HCT116 (cell line): ENCODE measurements at regions not wholly inside any gene's neighbourhood (a gene's known extent, or its start where the extent isn't known, plus 50 kb on each side); places are given as distances from the start of the nearest gene placed in this dataset.

Experiments
- ATAC-seq: fragments of 200-7000 bp; cut with Tn5 transposase; 2 replicates; pipeline ENCODE4 v1.9.1; 2020; ENCODE audit warnings: mild to moderate bottlenecking, moderate library complexity
- BruUV-seq: library from RNA; stranded (reverse); fragments of 400-500 nt; replicated peaks from 2 replicates; lab custom pipeline; 2021; lab: Mats Ljungman, UMichigan
- CTCF ChIA-PET: fragments of 300-600 bp; sonication (Branson Sonifier 250); formaldehyde crosslinking; loops from one replicate; lab custom pipeline; 2021; ENCODE audit warnings: antibody characterized with exemption; lab: Charles Lee
- POLR2A ChIA-PET: fragments of 300-600, 350-600 bp; sonication (Branson Sonifier 250); formaldehyde crosslinking; loops from one replicate; lab custom pipeline; 2021; ENCODE audit warnings: antibody characterized with exemption; lab: Charles Lee
- RAD21 ChIA-PET, 2 experiments: fragments of 300-600 bp; sonication (Branson Sonifier 250); formaldehyde crosslinking; loops; one replicate each; lab custom pipeline; 2023; ENCODE audit warnings: low total read pairs in 2 of 2; ENCODE audit not compliant: uncharacterized antibody in 2 of 2, unreplicated experiment in 2 of 2, low non-redundant PET in 1 of 2; lab: Charles Lee
- DNase-seq: peaks from one replicate; pipeline ENCODE4 v3.0.0-alpha.2; 2010; ENCODE audit warnings: low read depth, low spot score
- H2AFZ ChIP-seq: fragments of 200-600 bp; shearing (Covaris generic), sonication (generic); 2 replicates; pipeline ENCODE4 v1.6.1; 2017; ENCODE audit warnings: low read depth, mixed run types, mixed read lengths, antibody characterized with exemption, low read length; ENCODE audit not compliant: poor library complexity, severe bottlenecking
- H3K27ac ChIP-seq: 2 replicates; pipeline ENCODE4 v1.5.1; 2012; ENCODE audit warnings: low read depth, low read length
- H3K27me3 ChIP-seq: fragments of 200-600 bp; sonication (generic); 2 replicates; pipeline ENCODE4 v1.6.1; 2016; ENCODE audit warnings: mixed run types, low read length, mixed read lengths; ENCODE audit not compliant: insufficient read depth
- H3K36me3 ChIP-seq, 2 experiments: fragments of 200-500 bp in 1 of 2; fragments of 200-600 bp in 1 of 2; sonication (Bioruptor generic) in 1 of 2; sonication (generic) in 1 of 2; 2 replicates each; pipeline versions ENCODE4 v1.5.1 to v1.6.1; 2014 to 2016; ENCODE audit warnings: low read length in 2 of 2, inconsistent platforms in 1 of 2, mixed read lengths in 1 of 2, mixed run types in 1 of 2; ENCODE audit not compliant: insufficient read depth in 2 of 2, control insufficient read depth in 1 of 2
- H3K4me1 ChIP-seq, 2 experiments: fragments of 200-600 bp in 1 of 2; sonication (generic) in 1 of 2; 2 replicates each; pipeline versions ENCODE4 v1.5.1 to v1.6.1; 2012 to 2017; ENCODE audit warnings: low read length in 2 of 2, inconsistent platforms in 1 of 2, mild to moderate bottlenecking in 1 of 2, mixed read lengths in 1 of 2, mixed run types in 1 of 2, moderate library complexity in 1 of 2; ENCODE audit not compliant: insufficient read depth in 2 of 2, control insufficient read depth in 1 of 2
- H3K4me2 ChIP-seq: fragments of 200-600 bp; sonication (generic); 2 replicates; pipeline ENCODE4 v1.6.1; 2017; ENCODE audit warnings: mixed run types, low read length, mixed read lengths
- H3K4me3 ChIP-seq, 2 experiments: fragments of 200-600 bp in 1 of 2; sonication (generic) in 1 of 2; replicated peaks in 1 of 2; 2 replicates each; pipeline ENCODE4 v1.5.1; 2011 to 2016; ENCODE audit warnings: low read length in 2 of 2, control low read depth in 1 of 2, low read depth in 1 of 2, mild to moderate bottlenecking in 1 of 2, mixed read lengths in 1 of 2, mixed run types in 1 of 2
- H3K79me2 ChIP-seq: fragments of 200-600 bp; sonication (generic); 2 replicates; pipeline ENCODE4 v1.6.1; 2017; ENCODE audit warnings: mild to moderate bottlenecking, mixed run types, low read length, moderate library complexity, mixed read lengths; ENCODE audit not compliant: insufficient read depth
- H3K9ac ChIP-seq: fragments of 200-600 bp; sonication (generic); 2 replicates; pipeline ENCODE4 v1.6.1; 2016; ENCODE audit warnings: low read length, mixed read lengths
- H3K9me2 ChIP-seq: fragments of 200-600 bp; sonication (generic), shearing (Covaris generic); 2 replicates; pipeline ENCODE4 v1.6.1; 2017; ENCODE audit warnings: mixed run types, mild to moderate bottlenecking, moderate library complexity; ENCODE audit not compliant: insufficient read depth
- H3K9me3 ChIP-seq, 2 experiments: fragments of 200-500 bp in 1 of 2; fragments of 200-600 bp in 1 of 2; sonication (Bioruptor generic) in 1 of 2; sonication (generic) in 1 of 2; 2 replicates each; pipeline ENCODE4 v1.6.1; 2014 to 2017; ENCODE audit warnings: low read length in 2 of 2, mixed read lengths in 2 of 2, inconsistent platforms in 1 of 2, low read depth in 1 of 2, mild to moderate bottlenecking in 1 of 2, mixed run types in 1 of 2, moderate library complexity in 1 of 2; ENCODE audit not compliant: control insufficient read depth in 1 of 2, insufficient read depth in 1 of 2
- H4K20me1 ChIP-seq: fragments of 200-600 bp; sonication (generic), shearing (Covaris generic); 2 replicates; pipeline ENCODE4 v1.6.1; 2017; ENCODE audit warnings: mixed run types, mild to moderate bottlenecking, moderate library complexity; ENCODE audit not compliant: insufficient read depth
- CEBPB ChIP-seq: IDR thresholded peaks from 2 replicates; pipeline ENCODE4 v1.6.1; 2012; ENCODE audit warnings: low read depth
- CTCF ChIP-seq, 3 experiments: fragments of 200-600 bp in 1 of 3; sonication (generic) in 1 of 3; IDR thresholded peaks in 2 of 3; conservative IDR thresholded peaks in 1 of 3; 2 replicates each; pipeline ENCODE4 v1.5.1; 2012 to 2017; ENCODE audit warnings: low read depth in 2 of 3, low read length in 2 of 3, antibody characterized with exemption in 1 of 3, borderline replicate concordance in 1 of 3, control low read depth in 1 of 3, mild to moderate bottlenecking in 1 of 3, mixed read lengths in 1 of 3, mixed run types in 1 of 3, moderate library complexity in 1 of 3; ENCODE audit not compliant: insufficient read depth in 1 of 3
- EGR1 ChIP-seq: IDR thresholded peaks from 2 replicates; pipeline ENCODE4 v1.6.1; 2012; ENCODE audit warnings: low read depth
- ELF1 ChIP-seq: IDR thresholded peaks from 2 replicates; pipeline ENCODE4 v1.6.1; 2012; ENCODE audit warnings: low read depth, borderline replicate concordance
- EZH2 ChIP-seq: fragments of 200-600 bp; sonication (generic); IDR thresholded peaks from 2 replicates; pipeline ENCODE4 v1.6.1; 2017; ENCODE audit warnings: antibody characterized with exemption, mixed run types
- EZH2phosphoT487 ChIP-seq: fragments of 200-600 bp; IDR thresholded peaks from 2 replicates; pipeline ENCODE4 v1.6.1; 2018; ENCODE audit warnings: antibody characterized with exemption, borderline replicate concordance
- FOSL1 ChIP-seq: IDR thresholded peaks from 2 replicates; pipeline ENCODE4 v1.6.1; 2012; ENCODE audit warnings: low read depth
- RAD21 ChIP-seq: IDR thresholded peaks from 2 replicates; pipeline ENCODE4 v1.6.1; 2012; ENCODE audit warnings: low read depth, mild to moderate bottlenecking
- REST ChIP-seq: IDR thresholded peaks from 2 replicates; pipeline ENCODE4 v1.6.1; 2012; ENCODE audit warnings: low read depth
- SIN3A ChIP-seq: IDR thresholded peaks from 2 replicates; pipeline ENCODE4 v1.6.1; 2012; ENCODE audit warnings: low read depth
- SRF ChIP-seq: IDR thresholded peaks from 2 replicates; pipeline ENCODE4 v1.6.1; 2012; ENCODE audit warnings: low read depth
- YY1 ChIP-seq: IDR thresholded peaks from 2 replicates; pipeline ENCODE4 v1.6.1; 2011; ENCODE audit warnings: low read length, low read depth, moderate library complexity, mild to moderate bottlenecking; ENCODE audit not compliant: insufficient replicate concordance; ENCODE audit errors: extremely low read depth
- ZBTB33 ChIP-seq: IDR thresholded peaks from 2 replicates; pipeline ENCODE4 v1.6.1; 2011; ENCODE audit warnings: mild to moderate bottlenecking, low read length, moderate library complexity; ENCODE audit not compliant: insufficient replicate concordance; ENCODE audit errors: extremely low read depth
- ZFX ChIP-seq: fragments of 450-650 bp; IDR thresholded peaks from 2 replicates; pipeline ENCODE4 v1.6.1; 2017
- ZNF274 ChIP-seq: fragments of 200-500 bp; sonication (Bioruptor generic); IDR thresholded peaks from 2 replicates; pipeline ENCODE4 v1.6.1; 2014; ENCODE audit warnings: mild to moderate bottlenecking, low read depth, low read length, inconsistent platforms
- intact Hi-C: fragments of 100-400 bp; cut with micrococcal nuclease; formaldehyde crosslinking; loops from 2 replicates; pipeline ENCODE4 v1.10.0; 2022

DNA sequence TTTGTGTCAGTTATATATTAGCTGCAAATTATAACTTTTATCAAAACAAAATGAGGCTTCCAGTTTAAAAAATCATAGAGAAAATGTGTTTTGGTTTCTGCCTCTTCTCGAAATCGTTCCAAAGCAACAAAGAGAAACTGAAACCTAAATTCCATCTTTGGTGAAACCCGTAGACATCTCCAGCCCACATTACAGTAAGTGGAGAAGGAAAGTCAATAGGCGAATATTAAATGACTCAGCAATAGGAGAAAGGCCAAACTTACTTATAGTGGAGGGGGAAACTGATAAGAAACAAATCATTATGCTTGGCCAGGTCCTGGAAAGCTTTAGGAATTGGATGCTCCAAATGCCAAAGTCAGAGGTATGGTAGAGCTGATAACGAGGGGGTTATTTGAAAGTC lies 103.0 kb upstream of the SHISA6 start:
- Histone ChIP-seq H3K9me3 (peaks cover 0 to 20% of the 10 kb centered on the region in 2 experiments; a peak in 2 of 4 replicates), H2AFZ (no peak overlapping the region), H3K27me3 (no peaks in the 10 kb centered on the region), H3K36me3 (no peaks in the 10 kb centered on the region), H3K9me2 (no peaks in the 10 kb centered on the region), H4K20me1 (no peaks in the 10 kb centered on the region), H3K4me1 (no peaks in the 10 kb centered on the region), H3K27ac (no peak overlapping the region), H3K79me2 (no peaks in the 10 kb centered on the region), H3K4me3 (no peak overlapping the region), H3K9ac (no peak overlapping the region), H3K4me2 (no peak overlapping the region)
- ChIA-PET CTCF (no interaction called here), RAD21 (no interaction called here), POLR2A (no interaction called here)
- ATAC-seq (no peak), DNase-seq (no peak)
- TF ChIP-seq SIN3A (no peak), EZH2 (no peak), CEBPB (no peak), ZFX (no peak), ZNF274 (no peak), FOSL1 (no peak), CTCF (IDR thresholded peaks at IDR 0.05 in 2 of 3, conservative IDR thresholded peaks at IDR 0.05 in 1 of 3; ENCODE audit: borderline replicate concordance in 1 of 3, insufficient read depth in 1 of 3, low read depth in 2 of 3, low read length in 2 of 3) (no peak), EGR1 (no peak), ELF1 (no peak), ZBTB33 (no peak), RAD21 (no peak), REST (no peak), SRF (no peak), YY1 (no peak), EZH2phosphoT487 (no peak)
- intact Hi-C loops: loop anchor here (10.0 kb wide), 1 partner anchor 63 kb away; no protein-coding TSS in a partner anchor
- no TSS peak for BruUV-seq
